Activated T-cell treated with anti-CD3 and anti-CD28 coated beads for 48 hours (primary cell): ENCODE measurements at regions not wholly inside any gene's neighbourhood (a gene's known extent, or its start where the extent isn't known, plus 50 kb on each side); places are given as distances from the start of the nearest gene placed in this dataset.

Source experiments
- DNase-seq: peaks from one replicate; pipeline ENCODE4 v3.0.0-alpha.2; 2020; ENCODE audit warnings: low read depth

DNA sequence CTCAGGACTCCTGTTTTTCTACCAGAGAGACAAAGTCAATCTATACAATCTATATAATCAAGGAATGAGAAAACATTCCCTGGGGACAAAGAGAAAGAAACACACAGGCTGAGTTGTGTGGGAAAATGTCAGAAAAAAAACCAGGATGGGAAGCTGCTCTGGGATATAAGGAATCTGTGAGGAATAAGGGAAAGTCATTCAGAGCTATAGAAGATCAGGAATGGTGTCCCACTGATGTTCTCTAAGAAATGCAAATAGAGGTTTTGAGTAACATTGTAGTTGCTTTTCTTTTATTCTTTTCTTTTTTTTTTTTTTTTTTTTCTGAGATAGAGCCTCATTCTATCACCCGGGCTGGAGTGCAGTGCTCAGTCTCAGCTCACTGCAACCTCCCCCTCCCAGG, 605.9 kb upstream of the KLF4 start:
- DNase-seq: no peak

DNA sequence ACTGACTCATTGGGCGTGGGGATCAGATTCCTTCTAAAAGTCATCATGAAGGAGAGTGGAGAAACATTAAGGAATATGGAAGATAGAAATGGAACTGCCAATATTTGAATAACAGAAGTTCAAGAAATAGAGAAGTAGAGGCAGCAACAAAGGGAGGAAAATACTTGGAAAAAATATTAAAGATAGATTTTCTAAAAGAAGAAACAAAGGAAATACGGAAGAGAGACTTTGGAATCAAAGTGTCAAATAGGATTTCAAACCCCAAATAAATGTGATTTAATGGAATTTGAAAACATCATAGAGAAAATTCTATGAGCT, 605.1 kb upstream of the KLF4 start:
- DNase-seq: no peak

DNA sequence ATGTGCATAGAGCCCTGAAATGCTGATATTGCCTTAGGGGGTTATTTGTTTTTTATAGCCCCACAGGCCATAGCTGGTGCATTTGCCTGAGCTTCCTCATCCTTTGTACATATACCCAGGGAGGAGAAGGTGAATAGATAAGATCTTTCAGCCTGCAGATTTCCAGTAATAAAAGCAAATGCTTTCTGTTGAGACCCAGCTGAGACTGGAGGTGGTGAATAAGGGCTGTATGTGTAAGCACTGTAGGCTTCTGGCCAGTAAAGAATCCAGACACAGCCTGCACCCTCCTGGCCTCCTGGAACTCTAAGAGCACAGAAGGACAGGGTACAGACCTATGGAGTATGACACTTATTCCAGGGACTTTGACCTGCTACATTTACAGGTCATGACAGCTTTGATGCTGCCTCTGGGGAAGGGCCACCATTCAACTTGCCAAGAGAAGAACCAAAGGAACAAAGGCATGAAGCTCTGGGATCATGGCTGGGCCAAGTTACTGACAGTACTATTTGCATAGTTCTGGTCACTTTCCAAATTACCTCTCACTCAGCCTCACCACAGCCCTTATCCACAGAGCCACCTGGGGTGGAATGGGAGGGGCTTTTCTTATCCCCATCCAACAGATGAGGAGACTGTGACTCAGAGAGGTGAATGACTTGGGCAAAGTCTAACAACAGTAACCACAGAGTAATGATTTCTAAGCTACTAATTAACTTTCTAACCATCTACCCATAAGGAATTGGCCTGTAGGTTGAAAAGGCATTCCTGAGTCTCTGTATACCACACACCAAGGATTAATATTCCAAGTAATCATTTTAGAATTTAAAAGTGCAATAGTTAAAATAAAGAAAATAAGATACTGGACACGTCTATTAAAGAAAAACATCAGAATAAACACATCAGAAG, 604.5 kb upstream of the KLF4 start:
- DNase-seq: no peak

DNA sequence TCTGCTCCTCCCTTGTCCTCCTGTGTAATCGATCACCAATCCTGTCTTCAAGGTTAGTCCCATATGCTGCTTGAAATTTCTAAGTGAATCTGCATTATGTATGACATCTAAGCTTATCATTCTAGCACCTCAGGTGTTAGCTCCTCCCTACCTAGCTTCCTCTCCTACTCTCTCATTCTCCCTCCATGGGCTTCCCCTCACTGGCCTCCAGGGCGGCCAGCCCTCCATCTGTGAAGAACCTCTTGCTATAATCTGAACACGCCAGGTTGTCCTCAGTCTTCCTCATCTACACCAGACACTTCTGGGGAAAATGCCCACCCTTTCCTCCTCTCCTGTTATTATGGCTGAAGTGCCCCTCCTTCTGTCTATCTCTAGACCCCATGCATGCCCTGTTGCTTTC, 599.3 kb upstream of the KLF4 start:
- no peak for DNase-seq

DNA sequence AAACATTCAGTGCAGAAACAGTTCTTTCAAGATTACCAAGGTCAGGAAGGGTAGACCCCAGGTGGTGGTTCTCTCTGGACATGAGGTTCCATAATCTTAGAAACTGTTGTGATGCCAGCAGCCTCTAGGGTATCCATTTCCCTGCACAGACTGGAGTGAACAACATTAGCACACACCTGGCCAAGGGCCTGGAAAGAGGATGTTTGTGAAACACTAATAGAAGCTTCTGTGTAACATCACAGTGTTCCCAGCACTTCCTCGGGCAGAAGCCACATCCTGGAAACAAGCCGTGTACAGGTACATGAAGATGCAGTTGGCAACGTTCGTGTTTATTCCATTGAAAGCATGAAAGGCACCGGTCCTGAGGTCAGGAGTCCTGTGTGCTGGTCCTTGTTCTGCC, 598.2 kb upstream of the KLF4 start:
- DNase-seq: no peak

DNA sequence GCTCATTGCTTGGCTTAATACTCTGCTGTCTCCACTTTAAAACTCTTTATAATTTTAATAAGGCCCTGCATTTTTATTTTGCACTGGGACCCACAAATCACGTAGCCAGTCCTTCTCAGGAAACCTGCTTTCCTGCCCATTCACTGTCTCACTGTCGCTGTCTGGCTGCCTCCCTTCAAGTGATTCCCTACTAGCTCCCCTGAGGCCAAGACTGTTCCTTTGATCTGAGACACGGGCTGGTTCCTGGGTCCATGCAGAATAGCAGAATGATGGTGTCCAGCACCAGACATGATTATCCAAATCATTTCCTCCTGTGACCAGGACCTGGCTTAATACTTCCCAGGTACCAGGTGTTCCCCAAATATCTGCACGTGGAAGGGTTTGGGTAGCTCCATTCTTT, 597.1 kb upstream of the KLF4 start:
- DNase-seq: no peak

DNA sequence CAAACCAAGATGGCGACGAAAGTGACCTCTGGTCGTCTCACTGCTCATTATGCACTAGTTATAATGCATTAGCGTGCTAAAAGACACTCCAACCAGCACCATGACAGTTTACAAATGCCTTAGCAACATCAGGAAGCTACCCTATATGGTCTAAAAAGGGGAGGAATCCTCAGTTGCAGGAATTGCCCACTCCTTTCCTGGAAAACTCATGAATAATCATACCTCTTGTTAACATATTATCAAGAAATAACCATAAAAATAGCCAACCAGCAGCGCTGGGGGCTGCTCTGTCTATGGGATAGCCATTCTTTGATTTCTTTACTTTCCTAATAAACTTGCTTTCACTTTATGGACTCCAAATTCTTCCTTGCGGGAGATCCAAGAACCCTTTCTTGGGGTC, 595.7 kb upstream of the KLF4 start:
- no peak for DNase-seq

DNA sequence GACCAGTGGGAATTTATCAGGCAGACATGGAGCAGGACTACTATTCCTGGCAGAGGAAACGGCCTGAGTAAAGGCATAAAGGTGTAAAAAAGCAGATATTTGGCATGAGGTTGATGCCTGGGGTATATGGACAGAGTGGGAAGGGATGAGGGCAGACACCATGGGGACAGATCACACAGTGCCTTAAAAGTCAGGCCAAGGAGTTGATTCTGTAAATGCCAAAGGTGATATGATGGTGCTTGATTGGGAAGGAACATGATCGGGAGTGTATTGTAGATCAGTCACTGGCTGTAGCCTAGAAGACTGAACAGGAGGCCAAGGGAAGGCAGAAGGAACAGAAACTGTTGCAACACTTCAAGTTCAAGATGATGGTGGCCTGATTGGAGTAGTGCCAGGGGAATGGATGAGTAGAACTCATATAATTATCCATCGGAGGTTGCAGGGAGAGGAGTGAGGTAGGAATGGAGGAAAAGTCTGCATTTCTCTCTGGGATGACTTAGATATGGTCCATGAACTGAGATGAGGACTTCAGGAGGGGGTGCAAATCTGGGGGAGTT, 594.3 kb upstream of the KLF4 start:
- no peak for DNase-seq

DNA sequence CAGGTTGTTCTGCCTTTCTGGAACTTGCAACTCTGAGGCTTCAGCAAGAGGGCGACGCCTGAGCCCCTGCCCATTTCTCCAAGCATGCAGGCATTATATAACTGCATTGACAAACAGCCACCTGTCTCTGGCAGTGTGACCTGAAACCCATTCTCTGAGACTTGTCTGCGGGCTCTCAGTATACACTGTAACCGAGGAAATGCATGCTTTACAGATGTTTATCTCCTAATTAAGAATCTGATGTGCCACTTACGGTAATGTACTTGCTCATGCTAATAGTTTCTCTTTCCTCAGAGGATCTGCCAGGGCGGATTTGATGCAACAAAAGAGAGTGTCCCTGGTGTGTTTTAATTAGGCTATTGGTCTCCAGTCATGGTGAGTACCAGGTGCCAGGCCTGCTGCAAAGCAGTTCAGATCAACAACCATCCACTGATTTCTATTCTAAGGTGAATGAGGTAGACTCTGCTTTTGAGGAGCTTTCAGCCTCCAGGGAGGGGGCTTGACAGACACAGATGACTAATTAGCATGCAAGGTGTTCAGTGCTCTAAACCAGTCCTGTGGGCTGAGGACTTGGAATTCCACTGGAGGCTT, 593.7 kb upstream of the KLF4 start:
- no peak for DNase-seq

DNA sequence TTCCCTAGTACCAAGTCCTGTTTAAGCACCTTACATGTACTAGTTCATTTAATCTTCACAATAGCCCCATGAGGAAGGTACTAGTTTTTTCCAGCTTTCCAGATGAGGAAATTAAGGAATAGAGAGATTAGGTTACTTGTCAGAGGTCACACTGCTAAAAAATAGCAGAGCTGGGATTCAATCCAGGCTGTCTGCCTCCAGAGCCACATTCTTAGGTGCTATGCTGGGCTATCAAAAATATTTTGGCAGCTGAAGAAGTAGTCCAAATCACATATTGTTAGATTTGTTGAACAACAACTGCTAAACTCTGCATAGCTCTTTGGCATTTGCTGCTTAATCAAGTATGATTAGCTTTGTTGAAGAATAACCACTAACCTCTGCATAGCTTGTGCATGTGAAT, 591.5 kb upstream of the KLF4 start:
- no peak for DNase-seq

DNA sequence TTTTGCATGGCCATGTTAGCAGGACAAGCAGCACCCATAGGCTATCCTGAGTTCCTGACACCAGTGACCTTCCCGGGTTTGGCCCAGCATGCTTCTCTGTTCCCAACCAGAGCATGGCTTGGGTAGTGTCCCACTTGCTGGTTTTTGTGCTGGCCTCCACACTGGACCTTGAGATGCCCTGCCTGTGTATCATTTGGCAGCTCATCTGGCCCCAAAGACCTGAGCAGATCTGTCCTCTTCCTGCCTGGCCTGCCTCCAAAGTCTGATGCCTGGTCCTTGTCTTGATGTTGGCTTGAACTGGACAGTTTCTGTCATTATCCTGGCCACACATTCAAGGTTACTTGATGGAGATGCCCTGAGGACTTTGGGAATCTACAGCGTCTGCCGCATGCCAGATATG, 590.7 kb upstream of the KLF4 start:
- no peak for DNase-seq

DNA sequence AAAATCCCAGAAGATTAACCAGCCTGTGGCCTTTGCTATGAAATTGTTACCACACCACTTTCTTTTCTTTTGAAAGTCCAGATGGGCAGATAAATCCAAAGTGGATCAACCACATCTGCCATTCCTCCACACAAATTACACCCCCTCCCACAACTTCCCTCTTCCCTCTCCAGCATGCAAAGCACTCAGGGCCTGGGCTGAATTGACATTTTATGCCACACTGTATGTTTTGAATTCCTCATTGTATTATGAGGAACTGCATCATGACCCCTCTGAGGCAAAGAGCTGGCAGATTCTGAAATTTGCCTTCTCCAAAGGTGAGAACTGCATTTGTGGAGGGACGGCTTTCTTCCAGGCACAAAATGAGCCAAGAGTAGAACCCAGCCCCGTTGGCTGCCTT, 589.2 kb upstream of the KLF4 start:
- DNase-seq: no peak

DNA sequence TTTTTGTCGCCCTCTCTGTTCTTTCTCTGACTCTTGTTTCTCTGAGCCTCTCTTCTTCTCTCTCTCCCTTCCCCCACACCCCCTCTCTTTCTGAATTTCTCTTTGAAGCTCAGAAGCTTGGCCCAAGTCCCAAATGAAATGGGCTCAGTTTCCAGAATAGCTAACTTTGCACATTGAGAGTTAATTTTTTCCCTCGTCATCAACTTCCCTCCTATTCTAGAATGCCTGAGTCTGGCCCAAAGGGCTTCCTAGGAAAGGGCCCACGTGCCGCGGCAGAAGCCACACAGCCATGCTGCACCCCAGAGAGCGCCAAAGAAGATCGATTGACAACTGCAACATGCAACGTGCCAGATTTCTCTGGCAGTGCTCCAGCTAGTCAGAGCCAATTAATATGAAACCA, 588.8 kb upstream of the KLF4 start:
- no peak for DNase-seq

DNA sequence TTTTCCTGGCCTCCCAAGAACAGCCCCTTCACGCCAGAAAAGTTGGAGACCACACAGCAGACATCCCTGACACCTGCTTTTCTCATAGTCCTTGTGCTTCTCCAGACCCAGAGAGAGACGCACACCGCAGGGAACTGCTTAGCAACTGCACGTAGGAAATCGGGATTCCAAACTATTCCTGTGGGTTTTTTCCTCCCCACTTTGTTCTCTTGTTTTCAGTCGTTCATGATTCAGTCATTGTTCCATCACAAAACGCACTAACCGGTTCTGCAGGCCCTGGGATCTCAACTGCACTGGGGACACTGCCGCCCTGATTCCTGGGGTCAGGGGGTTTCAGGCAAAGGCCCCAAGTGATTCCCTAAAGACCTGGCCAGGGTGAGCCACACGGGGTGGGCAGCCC, 588.0 kb upstream of the KLF4 start:
- no peak for DNase-seq

DNA sequence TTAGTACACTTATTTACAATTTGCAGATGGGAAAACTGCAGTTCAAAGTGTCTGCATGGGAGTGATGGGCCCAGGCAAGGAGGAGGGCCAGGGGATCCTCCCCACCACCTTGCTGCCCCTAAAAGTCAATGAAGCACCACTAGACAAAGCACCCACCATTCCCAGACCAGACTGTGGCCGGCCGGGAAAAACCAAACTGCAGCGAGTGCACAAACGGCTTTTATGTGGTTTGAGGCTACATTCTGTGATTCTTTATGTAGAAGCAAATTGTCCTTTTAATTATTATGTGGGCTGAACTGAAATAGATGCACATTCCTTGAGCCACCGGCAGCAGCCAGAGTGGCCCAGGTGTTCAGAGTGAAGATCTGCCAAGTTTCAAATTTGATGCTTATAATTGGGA, 585.3 kb upstream of the KLF4 start:
- no peak for DNase-seq

DNA sequence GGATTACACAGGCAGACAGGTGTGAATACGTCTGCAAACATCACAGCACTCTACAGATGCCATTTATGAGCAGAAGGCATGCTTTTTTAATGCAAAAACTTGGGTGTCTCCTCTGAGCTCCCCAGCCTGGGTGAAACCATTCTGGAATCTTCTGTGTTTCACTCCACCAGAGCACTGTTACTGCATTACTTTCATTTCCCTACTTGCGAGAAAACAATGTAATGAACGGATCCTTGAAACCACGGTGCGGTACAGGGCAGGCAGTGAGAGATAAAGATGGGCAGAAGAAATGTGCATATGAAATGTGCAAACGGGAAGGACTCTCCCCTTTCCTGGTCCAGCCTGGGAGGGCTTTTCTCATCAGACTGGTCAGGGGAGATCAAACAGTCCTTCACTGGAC, 584.3 kb upstream of the KLF4 start:
- no peak for DNase-seq

DNA sequence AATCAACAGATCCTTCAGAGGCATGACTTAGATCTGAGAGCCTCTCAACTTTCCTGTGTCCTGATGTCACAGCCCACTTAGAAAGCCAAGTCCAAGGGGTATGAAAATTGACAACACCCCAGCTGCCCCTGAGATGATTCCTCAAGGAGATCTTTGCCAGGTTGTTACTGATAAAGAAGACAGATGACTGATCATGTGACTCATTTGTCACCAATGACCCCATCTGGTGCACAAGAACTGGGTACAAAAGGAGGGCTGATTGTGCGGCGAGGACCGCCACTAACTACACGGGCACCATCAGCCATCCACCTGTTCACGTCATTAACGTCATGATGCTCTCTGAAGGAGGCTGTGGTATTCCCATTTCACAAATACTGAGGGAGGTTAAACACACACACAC, 583.2 kb upstream of the KLF4 start:
- no peak for DNase-seq

DNA sequence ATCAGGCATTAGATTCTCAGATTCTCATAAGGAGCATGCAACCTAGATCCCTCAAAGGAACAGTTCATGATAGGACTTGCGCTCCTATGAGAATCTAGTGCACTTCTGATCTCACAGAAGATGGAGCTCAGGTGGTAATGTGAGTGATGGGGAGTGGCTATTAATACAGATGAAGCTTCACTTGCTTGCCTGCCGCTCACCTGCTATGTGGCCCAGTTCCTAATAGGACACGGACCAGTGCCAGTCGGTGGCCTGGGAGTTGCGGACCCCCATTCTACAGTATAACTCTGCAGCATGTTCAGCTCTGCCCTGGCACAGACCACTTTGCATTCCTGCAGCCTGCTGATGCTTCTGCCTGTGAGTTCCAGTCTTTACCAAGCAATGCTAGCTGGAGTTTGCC, 581.3 kb upstream of the KLF4 start:
- no peak for DNase-seq

DNA sequence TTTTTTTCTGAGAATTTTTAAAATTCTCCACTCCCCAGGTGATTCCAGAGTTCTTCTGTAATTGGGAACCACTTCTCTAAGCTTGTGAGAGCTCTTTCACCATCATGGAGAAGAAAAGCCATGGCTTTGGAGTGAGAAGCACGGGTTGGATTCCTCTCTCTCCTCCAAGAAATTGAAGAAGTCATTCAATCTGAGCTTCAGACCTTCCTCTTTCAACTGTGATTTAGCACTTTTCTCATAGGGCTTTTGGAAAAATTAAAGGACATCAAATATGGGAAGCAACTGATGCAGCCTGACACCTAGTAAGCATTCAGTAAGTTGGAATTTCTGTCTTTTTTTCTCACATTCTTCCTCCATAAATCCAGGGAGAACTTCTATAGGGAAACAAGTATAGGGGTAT, 580.4 kb upstream of the KLF4 start:
- no peak for DNase-seq

DNA sequence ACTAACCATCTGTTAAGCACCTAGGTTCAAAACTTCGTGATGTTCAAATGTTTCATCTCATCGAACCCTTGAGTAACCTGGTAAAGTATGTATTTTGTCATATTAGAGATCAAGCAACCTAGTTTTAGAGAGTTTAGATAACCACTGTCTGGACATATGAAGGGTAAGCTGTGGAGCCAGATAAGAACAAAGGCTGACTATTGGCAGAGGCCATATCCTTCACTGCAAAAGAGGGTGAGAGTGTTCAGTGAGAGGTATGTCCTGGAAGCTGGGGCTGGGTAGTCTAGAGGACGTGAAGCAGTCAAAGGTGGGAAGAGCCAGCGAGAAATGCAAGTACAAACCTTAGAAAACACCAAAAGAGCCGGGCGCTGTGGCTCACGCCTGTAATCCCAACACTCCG, 573.1 kb upstream of the KLF4 start:
- DNase-seq: no peak

DNA sequence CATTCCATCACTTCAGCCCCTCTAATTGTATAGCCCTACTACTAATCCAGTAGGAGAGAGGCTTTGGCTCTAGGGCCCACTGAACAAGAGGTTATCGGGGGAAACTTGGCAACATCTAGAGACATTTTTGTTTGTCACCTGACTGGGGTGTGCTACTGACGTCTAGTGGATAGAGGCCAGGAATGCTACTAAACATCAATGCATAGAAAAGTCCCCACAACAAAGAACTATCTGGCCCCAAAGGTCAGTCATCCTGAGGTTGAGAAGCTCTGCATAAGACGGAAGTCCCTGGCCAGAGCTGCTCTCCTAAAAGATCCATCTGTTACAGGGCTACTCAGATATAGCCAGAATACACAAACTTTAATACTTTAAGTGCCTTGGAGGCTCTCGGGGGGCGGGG, 570.6 kb upstream of the KLF4 start:
- DNase-seq: no peak

DNA sequence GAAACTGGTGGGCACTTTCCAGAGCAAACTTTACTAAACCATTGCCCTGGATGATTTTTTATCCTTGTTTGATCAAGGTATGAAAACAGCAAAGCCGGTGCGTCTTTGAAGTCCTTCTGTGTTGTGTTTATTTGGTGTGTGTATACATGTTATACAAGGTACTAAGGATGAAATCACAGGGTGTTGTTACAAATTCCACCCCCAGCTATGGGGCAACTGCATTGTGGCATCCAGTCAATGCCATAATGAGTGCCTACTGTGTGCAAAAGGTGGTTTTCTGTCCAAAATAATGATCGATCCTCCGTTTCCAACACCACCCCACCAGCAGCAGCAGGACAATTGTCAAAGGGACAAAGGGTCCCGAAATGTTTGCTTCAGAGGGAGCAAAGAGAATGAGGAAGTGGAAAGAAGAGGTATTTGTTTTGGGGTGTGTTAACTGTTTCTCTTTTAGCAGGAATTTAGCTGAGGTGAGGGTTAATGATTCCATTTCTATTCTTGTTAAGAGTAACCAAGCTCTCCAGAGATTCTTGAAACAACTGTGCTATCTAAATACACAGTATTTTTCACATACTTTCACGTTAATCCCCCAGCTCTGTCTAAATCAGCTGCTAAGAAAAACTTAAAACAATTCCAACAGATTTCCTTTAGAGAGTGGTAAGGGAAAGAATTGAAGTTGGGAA, 568.7 kb upstream of the KLF4 start:
- DNase-seq: no peak

DNA sequence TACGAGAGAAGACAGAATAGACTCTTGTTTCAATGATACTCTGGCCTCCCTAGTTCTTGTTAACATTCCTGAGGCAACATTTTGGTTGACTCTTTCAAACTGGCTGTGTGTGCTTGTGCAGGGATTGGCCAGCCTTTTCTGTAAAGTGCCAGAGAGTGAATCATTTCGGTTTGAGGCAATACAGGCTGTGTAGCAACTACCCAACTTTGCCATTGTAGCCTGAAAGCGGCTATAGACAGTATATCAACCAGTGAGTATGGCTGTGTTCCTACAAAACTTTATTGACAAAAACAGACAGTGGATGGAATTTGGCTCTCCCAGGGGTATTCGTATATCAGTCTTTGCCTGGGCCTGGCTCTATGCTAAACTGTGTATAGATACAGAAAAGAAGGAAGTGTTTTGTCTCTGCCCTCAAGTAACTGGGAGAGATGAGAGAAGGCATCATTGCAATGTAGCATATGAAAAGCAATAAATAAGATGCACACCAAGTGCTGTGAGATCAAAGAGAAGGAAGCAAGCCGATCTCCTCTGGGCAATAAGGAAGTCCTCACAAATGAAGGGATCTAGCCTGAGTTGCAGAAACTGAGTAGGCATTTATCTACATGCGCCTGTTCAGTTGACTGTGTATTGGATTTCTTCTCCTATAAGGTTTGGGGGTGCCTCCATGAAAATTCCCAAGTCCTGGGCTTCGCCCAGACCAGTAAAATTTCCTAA, 568.0 kb upstream of the KLF4 start:
- no peak for DNase-seq
